Lung (tissue), 11 donors: ENCODE measurements at regions not wholly inside any gene's neighbourhood (a gene's known extent, or its start where the extent isn't known, plus 50 kb on each side); places are given as distances from the start of the nearest gene placed in this dataset.

Experiments
- ATAC-seq: fragments of 200-7000 bp; cut with Tn5 transposase; one replicate; pipeline ENCODE4 v1.9.1; 2020; ENCODE audit warnings: moderate number of reproducible peaks; ENCODE audit not compliant: insufficient read depth, low FRiP score
- DNase-seq, 3 donors: peaks; one replicate each; pipeline ENCODE4 v3.0.0-alpha.2; 2013 to 2017
- H3K27ac ChIP-seq, 2 donors: one replicate each; pipeline ENCODE4 v1.5.1; 2013; ENCODE audit warnings: mild to moderate bottlenecking in 2 of 2, moderate library complexity in 2 of 2, control low read depth in 1 of 2, inconsistent platforms in 1 of 2, low read depth in 1 of 2, low read length in 1 of 2
- H3K27me3 ChIP-seq, 3 donors: one replicate each; pipeline ENCODE4 v1.5.1; 2013; ENCODE audit warnings: low read length in 2 of 3; ENCODE audit not compliant: control insufficient read depth in 3 of 3, insufficient read depth in 3 of 3
- H3K36me3 ChIP-seq, 4 donors: one replicate each; pipeline ENCODE4 v1.5.1; 2013; ENCODE audit warnings: low read length in 4 of 4, mild to moderate bottlenecking in 1 of 4, moderate library complexity in 1 of 4; ENCODE audit not compliant: control insufficient read depth in 4 of 4, insufficient read depth in 4 of 4
- H3K4me1 ChIP-seq, 5 donors: one replicate each; pipeline ENCODE4 v1.5.1; 2013; ENCODE audit warnings: low read length in 5 of 5, mild to moderate bottlenecking in 2 of 5, moderate library complexity in 1 of 5; ENCODE audit not compliant: control insufficient read depth in 5 of 5, insufficient read depth in 5 of 5
- H3K4me3 ChIP-seq: one replicate; pipeline ENCODE4 v1.5.1; 2013; ENCODE audit warnings: mild to moderate bottlenecking, control low read depth, moderate library complexity
- H3K9ac ChIP-seq, 2 donors: one replicate each; pipeline ENCODE4 v1.5.1; 2013; ENCODE audit warnings: low read length in 2 of 2, control low read depth in 1 of 2; ENCODE audit not compliant: insufficient read depth in 1 of 2
- H3K9me3 ChIP-seq, 4 donors: one replicate each; pipeline ENCODE4 v1.5.1; 2013; ENCODE audit warnings: low read length in 3 of 4, mild to moderate bottlenecking in 1 of 4, moderate library complexity in 1 of 4; ENCODE audit not compliant: control insufficient read depth in 4 of 4, insufficient read depth in 3 of 4
- CTCF ChIP-seq: IDR thresholded peaks from 2 replicates; pipeline ENCODE4 v1.5.1; 2012; ENCODE audit warnings: mild to moderate bottlenecking; ENCODE audit errors: control extremely low read depth, extremely low read depth
- WGBS, 2 donors: extraction: QIAGEN DNeasy Blood & Tissue Kit; methylation state at CpG; one replicate each; pipeline ENCODE4 v1.1.7; 2013; 5-methylcytosine and 5-hydroxymethylcytosine counted together
- donor health status: control.
- donor health status: control.
- donor health status: Bipolar disorder and iron deficiency.
- donor health status: healthy.
- donor health status: DM: yes; HTN: yes; CAD: no.

- peaks cover 0 to 19% (median 8%) of the 10 kb centered on the region in 4 donors for H3K9me3 ChIP-seq
- no peak for ATAC-seq
- no peak for TF ChIP-seq CTCF
- H3K27me3 ChIP-seq: no peaks in the 10 kb centered on the region
- no peak overlapping the region for H3K4me3 ChIP-seq
- H3K9ac ChIP-seq: no peak overlapping the region
- DNase-seq: no peak
- no peak overlapping the region for H3K27ac ChIP-seq
- H3K36me3 ChIP-seq: no peaks in the 10 kb centered on the region
- WGBS, 2 donors: 78 to 85% methylated on average over 10 of the region's 10 CpGs
- no peaks in the 10 kb centered on the region for H3K4me1 ChIP-seq
Measured at GRCh38 chr18:4987452-4988405, 209.3 kb downstream of the AKAIN1 start.

GRCh38 chr18:4986677-4987076 is 210.4 kb downstream of the AKAIN1 start:
- no peak for ATAC-seq
- H3K4me3 ChIP-seq: no peak overlapping the region
- no peak for TF ChIP-seq CTCF
- peaks cover 0 to 11% (median 7%) of the 10 kb centered on the region in 4 donors for H3K9me3 ChIP-seq
- H3K36me3 ChIP-seq: no peaks in the 10 kb centered on the region
- H3K27ac ChIP-seq: no peak overlapping the region
- 76 to 81% methylated on average over 6 of the region's 6 CpGs for WGBS, 2 donors
- DNase-seq: no peak
- no peaks in the 10 kb centered on the region for H3K27me3 ChIP-seq
- H3K4me1 ChIP-seq: no peaks in the 10 kb centered on the region
- H3K9ac ChIP-seq: no peak overlapping the region

GRCh38 chr18:4986066-4986465 is 211.0 kb downstream of the AKAIN1 start:
- no peaks in the 10 kb centered on the region for H3K4me1 ChIP-seq
- no peak overlapping the region for H3K9ac ChIP-seq
- H3K4me3 ChIP-seq: no peak overlapping the region
- DNase-seq: no peak
- no peak for TF ChIP-seq CTCF
- H3K27ac ChIP-seq: no peak overlapping the region
- H3K27me3 ChIP-seq: no peaks in the 10 kb centered on the region
- peaks cover 0 to 13% (median 6%) of the 10 kb centered on the region in 4 donors for H3K9me3 ChIP-seq
- ATAC-seq: no peak
- H3K36me3 ChIP-seq: no peaks in the 10 kb centered on the region
